NCI-H128 (cell line): ENCODE measurements at regions not wholly inside any gene's neighbourhood (a gene's known extent, or its start where the extent isn't known, plus 50 kb on each side); places are given as distances from the start of the nearest gene placed in this dataset.
"Not testable (repeated sequence)": the region's sequence is repeated elsewhere in the genome, so short reads cannot be mapped to it uniquely, and the experiment has no call there.

ENCODE experiments used
- DNase-seq: peaks from one replicate; lab custom pipeline; 2025; ENCODE audit not compliant: unreplicated experiment; lab: John Stamatoyannopoulos, UW

DNA sequence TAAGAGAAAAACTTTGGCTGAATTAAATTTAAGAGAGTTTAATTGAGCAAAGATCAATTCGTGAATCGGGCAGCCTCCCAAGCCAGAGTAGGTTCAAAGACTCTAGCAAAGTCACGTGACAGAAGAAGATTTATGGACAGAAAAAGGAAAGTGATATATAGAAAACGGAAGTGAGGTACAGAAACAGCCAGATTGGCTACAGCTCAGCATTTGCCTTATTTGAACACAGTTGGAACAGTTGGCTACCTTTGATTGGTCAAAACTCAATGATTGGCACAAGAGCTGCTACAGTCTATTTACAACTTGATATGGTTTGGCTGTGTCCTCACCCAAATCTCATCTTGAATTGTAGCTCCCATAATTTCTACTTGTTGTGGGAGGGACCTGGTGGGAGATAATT lies 102.6 kb downstream of the PLG start:
- DNase-seq = no peak

DNA sequence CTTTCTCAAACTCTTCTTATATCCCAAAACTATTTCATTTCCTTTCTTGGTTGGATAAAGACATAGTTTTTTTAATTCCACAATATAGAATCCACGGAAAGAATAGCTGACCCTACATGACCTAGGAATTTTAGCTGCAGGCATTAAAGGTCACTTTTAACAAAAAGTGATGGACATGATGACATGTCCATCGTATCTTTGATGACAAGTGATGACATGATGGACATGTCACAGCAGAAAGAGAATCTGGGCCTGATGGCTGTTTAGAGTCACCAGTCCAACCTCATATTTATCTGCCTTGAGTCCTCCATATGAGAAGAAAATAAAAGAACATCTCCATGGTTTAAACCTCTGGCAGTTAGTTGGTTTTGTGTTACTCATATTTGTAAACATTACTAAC lies 106.2 kb downstream of the PLG start:
- no peak for DNase-seq

DNA sequence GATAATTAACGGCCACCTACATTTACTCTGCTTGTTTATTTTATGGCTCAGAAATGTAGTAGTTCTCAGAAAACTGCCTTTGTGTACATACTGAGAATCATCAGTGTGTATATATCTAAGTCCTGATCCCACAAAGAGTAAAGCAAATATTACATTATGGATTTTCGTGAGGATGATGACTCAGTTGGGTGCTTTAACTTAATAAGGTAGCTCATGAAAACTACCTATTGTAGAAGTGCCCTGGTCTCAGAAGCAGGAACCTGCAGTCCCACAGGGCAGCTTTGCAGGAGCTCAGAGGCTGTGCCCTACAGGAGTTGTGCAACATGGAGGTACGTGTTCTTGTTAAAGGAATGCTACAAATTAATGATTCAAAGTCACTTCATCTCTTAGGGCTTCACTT lies 108.2 kb downstream of the PLG start:
- no peak for DNase-seq

DNA sequence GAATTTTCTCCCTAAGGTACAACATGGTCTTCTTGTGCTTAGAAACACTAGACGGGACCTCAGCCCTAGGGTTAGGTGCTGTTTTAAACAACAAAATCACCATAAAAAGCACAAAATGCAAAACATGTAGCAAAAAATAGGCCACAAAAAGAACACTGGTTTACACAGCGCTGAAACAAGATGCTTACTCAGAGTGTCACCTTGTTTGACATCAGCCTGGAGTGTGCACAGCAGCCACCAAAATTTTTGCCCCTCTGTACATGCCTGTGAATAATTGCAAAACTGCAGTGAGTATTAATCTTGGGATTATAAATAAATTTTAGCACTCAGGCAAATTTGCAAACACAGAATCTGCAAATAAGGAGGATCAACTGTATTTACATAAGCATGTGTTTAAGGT lies 110.1 kb downstream of the PLG start:
- DNase-seq = no peak

DNA sequence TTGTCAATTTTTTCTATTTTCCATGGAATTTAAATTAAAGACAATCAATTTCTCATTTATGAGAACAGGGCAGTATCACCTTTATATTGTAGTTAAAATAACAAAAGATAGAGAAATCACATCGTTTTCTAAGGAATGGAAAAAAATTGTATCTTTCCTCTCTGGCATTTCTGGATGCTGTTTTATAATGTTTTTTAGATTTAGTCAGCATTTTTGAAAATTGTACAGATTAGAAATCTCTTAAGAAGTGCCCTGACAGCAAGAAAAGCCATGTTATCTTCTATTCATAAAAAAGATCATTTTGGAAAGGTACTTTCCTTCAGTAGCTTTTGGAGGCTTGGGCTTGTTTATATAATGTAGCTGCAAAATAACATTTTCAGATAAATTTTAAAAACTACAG lies 116.9 kb downstream of the PLG start:
- DNase-seq = no peak

DNA sequence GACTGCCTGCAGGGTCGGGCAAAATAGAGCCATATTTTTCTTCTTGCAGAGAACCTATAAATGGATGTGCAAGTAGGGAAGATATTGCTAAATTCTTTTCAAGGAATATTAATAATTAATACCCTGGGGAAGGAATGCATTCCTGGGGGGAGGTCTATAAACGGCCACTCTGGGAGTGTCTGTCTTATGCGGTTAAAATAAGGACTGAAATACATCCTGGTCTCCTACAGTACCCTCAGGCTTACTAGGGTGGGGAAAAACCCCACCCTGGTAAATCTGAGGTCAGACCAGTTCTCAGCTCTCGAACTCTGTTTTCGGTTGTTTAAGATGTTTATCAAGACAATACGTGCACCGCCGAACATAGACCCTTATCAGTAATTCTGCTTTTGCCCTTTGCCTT lies 118.6 kb downstream of the PLG start:
- not testable (repeated sequence) for DNase-seq

DNA sequence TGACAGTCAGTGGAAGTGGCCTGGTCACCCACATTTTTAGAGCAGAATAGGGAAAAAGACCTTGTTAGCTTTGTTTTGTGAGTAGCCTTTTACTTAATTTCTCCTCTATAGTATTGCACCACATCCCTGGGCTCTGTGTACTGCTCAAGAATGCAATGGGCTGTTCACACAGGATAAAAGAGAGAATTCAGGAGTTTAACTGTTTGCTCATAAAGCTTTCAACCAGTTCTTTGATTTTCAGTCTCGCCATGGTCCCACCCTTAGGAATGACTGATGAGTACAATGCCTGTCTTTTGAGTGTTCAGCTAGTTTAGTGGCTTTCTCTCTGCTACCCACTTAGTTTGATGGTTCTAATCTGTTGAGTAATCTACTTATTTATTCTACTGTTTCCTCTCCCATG lies 129.7 kb downstream of the PLG start:
- no peak for DNase-seq

DNA sequence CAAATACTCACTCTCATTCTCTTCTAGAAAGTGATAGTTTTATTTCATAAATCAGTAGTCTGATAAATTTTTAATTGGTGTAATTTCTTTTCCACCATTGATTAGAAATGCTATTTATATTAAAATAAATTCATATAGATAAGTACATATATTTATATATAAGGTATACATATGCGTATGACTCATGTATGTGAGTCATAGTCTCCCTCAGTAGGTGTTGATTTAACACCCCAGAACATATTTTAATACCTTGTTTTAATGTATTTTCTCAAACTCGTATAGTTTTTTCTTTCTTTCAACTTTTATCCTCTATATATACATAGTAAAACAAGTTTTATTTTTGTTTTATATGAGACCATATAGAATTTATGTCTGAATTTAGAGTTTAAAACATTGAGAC lies 130.4 kb downstream of the PLG start:
- no peak for DNase-seq

DNA sequence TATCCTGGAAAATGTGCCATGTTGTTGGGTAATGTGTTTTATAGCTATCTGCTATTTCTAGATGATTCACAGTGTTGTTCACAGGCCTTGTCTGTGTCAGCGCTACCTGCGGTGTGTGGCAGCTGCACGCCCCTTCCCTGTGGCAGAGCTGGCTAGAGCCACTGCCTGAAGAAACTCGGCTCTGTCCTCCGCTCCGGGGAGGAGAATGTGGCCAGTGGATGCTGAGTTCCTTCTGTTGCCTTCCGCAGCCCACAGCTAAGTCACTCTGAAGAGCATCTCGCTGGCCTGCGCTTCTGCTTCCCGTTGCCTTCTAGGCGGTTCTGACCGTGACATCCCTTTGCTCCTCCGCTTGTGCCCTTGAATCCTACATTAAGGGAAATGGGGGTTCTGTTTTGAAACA lies 135.1 kb downstream of the PLG start:
- DNase-seq = no peak

DNA sequence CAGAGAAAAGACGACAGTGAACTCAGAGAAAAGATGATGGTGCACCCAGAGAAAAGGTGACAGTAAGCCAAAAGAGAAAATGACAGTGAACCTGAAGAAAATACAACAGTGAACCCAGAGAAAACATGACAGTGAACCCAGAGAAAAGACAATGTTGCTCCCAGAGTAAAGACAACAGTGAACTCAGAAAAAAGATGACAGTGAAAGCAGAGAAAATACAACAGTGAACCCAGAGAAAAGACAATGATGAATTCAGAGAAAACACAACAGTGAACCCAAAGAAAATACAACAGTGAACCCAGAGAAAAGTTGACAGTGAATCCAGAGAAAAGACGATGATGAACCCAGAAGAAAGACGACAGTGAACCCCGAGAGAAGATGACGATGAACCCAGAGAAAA lies 140.5 kb upstream of the MAP3K4 start:
- no peak for DNase-seq

DNA sequence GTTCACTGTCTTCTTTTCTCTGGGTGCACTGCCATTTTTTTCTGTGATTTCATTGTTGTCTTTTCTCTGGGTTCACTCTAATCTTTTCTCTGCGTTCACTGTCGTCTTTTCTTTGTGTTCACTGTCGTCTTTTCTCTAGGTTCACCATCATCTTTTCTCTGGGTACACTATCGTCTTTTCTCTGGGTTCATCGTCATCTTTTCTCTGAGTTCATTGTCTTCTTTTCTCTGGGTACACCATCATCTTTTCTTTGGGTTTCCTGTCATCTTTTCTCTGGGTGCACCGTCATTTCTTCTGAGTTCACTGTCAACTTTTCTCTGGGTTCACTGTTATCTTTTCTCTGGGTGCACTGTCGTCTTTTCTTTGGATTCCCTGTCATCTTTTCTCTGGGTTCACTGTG lies 137.6 kb upstream of the MAP3K4 start:
- DNase-seq = no peak

DNA sequence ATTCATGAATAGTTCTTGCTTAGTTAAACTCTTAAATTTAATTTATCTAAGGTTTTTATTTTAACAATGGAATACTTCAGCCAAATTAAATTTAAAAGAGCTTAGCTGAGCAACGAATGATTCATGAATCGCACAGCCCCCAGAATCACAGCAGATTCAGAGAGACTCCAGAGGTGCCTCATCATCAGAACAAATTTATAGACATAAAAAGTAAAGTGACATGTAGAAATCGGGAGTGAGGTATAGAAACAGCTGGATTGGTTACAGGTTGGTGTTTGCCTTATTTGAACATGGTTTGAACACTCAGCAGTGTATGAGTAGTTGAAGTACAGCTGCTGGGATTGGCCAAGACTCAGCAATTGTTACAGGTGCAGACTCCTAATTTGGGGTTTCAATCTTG lies 132.7 kb upstream of the MAP3K4 start:
- DNase-seq = no peak

DNA sequence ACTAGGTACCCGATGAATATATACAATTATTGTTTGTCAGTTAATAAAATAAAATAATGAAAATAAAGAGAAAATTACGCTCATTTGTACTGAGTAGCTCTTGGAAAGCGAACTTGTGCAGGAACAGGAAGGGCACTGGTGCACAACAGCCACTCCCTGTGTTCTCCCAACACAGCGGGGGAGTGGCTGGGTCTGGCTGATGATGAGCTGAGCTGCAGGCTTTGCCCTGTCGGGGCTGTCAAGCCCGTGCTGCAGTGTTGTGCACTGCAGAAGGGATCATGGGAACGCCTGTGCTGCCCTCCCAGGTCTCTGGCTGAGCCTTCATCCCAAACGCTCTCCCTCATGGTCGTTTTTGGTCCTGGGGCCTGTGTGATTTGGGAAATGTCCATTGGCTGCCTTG lies 131.7 kb upstream of the MAP3K4 start:
- no peak for DNase-seq

DNA sequence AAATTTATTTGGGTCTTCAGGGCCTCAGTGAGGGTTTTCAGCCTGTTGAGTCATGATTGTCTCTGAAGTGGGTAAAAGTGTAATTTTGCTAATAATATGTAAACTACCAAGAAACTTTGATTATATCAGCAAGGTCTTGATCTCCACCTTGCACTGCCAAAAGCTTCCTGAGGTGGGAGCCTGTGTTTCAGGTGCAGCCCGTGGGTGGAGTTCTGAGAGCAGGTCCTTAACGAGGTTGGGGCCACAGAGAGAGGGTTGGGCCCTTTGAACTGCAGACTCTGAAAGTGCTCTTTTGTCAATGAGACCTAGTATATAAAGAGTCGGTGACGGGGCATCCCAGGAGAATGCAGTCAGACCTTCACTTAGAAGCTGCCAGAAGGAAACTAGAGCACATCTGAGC lies 129.7 kb upstream of the MAP3K4 start:
- no peak for DNase-seq

DNA sequence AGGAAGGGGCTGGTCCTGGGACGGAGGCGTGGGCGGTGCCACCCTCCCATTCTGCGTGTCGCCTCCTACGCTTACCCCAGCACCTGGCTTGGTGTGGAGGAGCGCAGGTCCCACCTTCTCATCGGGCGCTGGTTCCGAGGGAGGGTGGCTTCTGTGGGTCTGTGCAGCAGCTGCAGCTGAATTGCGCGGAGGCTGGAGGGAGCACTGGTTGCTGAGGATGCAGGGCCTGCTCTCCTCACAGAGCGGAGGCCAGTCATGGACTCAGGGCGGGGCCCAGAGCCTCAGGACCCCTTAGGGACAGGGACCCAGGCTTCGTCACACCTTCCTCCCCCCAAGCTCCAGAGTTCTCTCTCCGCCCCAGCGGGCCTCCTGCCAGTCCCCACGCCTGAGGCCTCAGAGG lies 127.8 kb upstream of the MAP3K4 start:
- DNase-seq = no peak

DNA sequence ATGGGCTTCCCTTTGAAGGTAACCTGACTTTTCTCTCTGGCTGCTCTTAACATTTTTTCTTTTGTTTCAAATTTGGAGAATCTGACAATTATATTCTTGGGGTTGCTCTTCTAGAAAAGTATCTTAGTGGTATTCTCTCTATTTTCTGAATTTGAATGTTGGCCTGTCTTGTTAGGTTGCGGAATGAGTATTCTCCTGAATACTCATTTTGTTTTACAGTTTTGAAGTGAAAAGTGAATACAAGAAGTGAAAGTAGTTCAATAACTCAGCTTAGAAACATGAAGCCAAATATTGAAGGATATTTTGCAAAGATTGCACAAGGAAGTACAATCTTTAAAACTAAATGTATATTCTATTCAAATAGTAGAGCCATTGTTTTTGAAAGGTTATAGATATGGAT lies 120.2 kb upstream of the MAP3K4 start:
- DNase-seq = no peak

DNA sequence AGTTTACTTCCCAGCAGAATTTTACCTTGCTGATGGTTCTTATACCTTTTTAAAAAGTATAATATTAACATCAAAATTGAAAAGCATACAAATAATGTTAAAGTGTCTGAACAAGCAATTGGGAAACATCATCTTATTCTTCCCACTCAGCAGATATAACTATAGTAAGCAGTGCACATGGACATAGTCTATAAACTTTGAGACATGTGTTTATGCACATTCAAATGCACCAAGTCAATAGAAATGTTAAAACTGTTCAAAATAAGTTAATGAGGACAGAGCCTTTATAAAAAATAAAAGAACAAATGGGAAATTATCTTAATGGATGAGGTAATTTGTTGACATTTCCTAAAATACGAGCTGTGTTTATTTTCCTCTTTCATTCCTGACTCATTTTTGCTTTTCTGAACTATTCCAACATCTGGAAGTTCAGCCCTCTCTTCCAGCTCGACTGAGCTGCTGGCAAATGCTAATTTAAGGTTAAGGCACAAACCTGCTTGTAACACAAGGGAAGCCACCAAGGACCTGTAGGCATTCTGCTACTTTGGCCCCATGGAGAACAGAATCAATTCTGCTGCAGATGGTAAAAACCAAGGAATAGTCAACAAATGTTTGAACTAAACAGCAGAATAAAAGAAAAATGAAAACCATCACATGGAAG lies 110.3 kb upstream of the MAP3K4 start:
- DNase-seq = no peak

DNA sequence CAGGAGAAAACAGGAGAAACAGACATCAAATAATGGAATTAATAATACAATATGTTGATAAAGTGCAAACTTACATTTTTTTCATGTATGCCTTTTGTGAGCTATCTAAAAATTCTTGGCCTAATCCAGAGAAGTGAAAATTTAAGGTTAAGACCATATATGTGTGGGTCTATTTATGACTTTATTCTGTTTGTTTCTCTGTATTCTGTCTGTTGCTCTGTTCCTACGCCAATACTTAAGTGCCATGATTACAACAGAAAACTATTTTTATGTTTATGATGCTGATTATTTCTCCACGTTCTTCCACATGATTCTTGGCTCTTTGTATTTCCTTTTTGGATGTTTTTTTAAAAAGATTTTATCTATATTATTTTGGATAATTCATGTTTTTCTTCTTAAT lies 109.6 kb upstream of the MAP3K4 start:
- no peak for DNase-seq

DNA sequence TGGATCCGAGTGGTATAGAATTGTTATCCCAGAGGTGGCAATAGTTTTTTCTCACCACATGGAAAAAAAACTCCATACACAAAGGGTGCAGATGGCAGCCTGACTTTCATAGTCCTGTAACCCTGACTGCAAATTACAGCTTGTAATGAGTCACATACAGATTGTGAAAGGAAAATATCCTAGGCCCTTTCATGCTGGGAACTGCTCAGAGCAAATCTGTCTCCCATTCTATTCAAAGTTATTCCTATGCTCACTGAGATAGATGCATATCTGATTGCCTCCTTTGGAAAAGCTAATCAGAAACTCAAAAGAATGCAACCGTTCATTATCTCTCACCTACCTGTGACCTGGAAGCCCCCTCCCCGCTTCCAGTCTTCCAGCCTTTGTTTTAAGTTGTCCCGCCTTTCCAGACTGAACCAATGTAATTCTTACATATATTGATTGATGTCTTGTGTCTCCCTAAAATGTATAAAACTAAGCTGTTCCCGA lies 108.7 kb upstream of the MAP3K4 start:
- no peak for DNase-seq

DNA sequence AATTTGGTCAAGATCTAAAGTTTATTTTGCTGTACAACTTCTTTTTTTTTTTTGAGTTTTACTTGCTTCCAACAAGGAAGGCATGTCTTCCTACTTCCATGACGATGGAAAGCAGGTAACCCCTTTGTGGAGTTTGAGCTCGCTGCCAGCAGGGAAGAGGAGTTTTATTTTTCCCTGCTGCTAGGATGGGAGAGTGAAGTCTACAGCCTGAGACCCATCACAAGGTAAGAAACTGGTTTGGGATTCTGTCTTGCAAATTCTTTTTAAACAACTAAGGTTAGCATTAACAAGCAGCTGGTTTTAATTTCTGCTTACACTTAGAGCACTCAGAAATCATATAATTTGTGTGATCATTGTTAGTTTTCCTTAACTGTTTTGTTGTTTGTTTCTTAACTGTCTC lies 108.0 kb upstream of the MAP3K4 start:
- DNase-seq = no peak

DNA sequence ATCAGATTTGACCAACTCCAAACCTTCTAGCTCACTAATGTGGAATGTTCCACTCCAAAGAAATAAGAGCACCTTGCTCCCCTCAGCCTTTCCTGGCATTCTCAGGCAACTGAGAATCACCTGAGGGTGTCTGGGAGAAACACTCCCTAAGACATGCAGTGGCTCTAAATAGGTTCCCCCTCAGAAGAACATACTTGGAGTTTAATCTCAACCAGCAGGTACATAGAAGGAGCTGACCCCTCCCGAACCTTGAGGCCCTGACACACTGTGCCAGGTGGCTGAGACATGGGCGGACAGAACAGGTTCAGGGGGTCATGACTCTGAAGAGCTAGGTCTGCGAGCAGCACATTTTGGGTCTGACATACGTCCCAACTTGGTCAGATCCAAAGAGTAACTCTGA lies 107.6 kb upstream of the MAP3K4 start:
- DNase-seq = no peak

DNA sequence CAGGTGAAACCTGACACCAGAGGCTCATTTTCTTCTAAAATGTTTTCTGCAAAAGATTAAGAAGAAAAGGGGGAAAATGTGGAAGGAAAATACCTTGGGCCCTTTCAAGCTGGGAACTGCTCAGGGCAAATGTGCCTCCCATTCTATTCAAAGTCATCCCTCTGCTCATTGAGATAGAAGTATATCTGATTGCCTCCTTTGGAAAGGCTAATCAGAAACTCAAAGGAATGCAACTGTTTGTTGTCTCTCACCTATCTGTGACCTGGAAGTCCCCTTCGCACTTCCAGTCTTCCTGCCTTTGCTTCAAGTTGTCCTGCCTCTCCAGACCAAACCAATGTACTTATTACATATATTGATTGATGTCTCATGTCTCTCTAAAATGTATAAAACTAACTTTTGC lies 102.4 kb upstream of the MAP3K4 start:
- DNase-seq = not testable (repeated sequence)

DNA sequence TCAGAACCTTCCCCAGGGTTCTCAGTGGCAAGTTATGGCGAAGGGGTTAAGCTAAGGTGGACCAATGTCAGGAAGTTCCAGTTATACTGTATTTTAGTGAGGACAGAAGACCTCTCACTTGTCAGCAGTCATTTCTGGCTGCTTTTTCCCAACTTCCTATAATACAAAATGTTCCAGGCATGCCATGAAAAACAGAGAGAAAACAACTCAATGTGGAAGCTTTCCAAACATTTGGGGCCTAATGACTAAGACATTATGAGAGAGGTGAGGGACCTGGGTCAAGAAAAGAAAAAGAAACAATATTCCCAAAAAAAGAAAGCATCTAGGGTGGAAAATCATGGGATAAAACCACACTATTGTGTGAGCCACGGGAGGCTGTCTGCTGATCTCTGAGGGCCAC lies 99.9 kb upstream of the MAP3K4 start:
- no peak for DNase-seq

DNA sequence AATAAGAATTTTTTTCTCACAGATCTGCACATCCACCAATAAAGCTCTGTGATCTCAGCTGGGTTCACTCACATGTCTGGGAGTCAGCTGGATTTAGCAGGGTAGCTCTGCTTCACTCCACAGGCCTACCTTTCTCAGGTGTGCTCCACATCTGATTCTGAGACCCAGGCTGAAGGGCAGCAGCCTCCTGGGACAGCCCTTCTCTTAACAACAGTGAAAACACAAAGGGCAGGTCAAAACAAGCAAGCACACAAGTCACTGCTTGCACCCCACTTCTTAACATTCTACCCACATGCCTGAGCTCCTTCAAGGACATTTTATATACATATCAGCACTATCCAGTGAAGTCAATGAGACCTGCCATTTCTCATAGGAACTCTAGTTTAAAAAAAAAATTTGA lies 96.0 kb upstream of the MAP3K4 start:
- DNase-seq = no peak
